ENCODE measurements at regions not wholly inside any gene's neighbourhood (a gene's known extent, or its start where the extent isn't known, plus 50 kb on each side); places are given as distances from the start of the nearest gene placed in this dataset.
A peak's percentile ranks its signal among the peaks of the same experiment; 100 is the strongest.

GRCh38 chr1:229710746-229711145 is 84.7 kb downstream of the URB2 start:
- H3K4me1 ChIP-seq (ENCODE audit: insufficient read depth) = no peaks in the 10 kb centered on the region
- in situ Hi-C loops (cut with MboI) = no loop called here
- no peaks in the 10 kb centered on the region for H3F3A ChIP-seq (ENCODE audit: insufficient read depth)
- H3K4me3 ChIP-seq = no peak overlapping the region
- peak overlapping the region; percentile 41; the same call in 1 of the 2 replicates for H2AFZ ChIP-seq
- H3K36me3 ChIP-seq (ENCODE audit: low read depth) = no peaks in the 10 kb centered on the region
- H3K4me2 ChIP-seq (ENCODE audit: unreplicated experiment) = no peak overlapping the region
- no peak overlapping the region for H3K27ac ChIP-seq
- DNase-seq = peak; percentile 13
- no peaks in the 10 kb centered on the region for H3K79me2 ChIP-seq (ENCODE audit: insufficient read depth)
- no peaks in the 10 kb centered on the region for H4K20me1 ChIP-seq (ENCODE audit: insufficient read depth)
- H3K9me3 ChIP-seq (ENCODE audit: low read depth) = no peaks in the 10 kb centered on the region
- H3K9me2 ChIP-seq (ENCODE audit: insufficient read depth) = no peaks in the 10 kb centered on the region
- no peak overlapping the region for H3K9ac ChIP-seq
- TF ChIP-seq EZH2phosphoT487 (IDR thresholded peaks at IDR 0.05; ENCODE audit: insufficient read depth, low read depth) (no peak), EZH2 (IDR thresholded peaks at IDR 0.05; ENCODE audit: insufficient read depth, poor library complexity, severe bottlenecking) (no peak)
- H3K27me3 ChIP-seq (replicated peaks; ENCODE audit: insufficient read depth) = no peaks in the 10 kb centered on the region

DNA sequence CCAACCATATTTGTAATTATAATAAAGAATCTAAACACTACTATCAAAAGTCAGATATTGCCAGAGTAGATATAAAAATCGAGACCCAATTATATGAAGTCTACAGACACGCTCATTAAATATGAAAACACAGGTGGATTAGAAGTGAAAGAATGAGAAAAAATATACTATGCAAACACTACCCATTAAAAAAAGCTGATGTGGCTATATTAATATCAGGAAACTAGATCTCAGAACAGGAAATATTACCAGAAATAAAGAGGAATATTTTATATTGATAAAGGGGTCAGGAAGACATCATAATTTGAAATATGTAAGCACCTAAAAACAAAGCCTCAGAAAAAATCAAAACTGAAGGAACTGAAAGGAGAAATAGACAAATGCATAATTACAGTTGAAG is 88.3 kb downstream of the URB2 start:
- Histone ChIP-seq H3K9me3 (ENCODE audit: low read depth) (no peaks in the 10 kb centered on the region), H3K4me1 (ENCODE audit: insufficient read depth) (no peaks in the 10 kb centered on the region), H3K79me2 (ENCODE audit: insufficient read depth) (no peaks in the 10 kb centered on the region), H3K4me2 (ENCODE audit: unreplicated experiment) (no peak overlapping the region), H3F3A (ENCODE audit: insufficient read depth) (no peaks in the 10 kb centered on the region), H3K9me2 (ENCODE audit: insufficient read depth) (no peaks in the 10 kb centered on the region), H3K27ac (no peak overlapping the region), H3K36me3 (ENCODE audit: low read depth) (no peaks in the 10 kb centered on the region), H2AFZ (no peak overlapping the region), H3K9ac (no peak overlapping the region), H3K4me3 (no peak overlapping the region), H4K20me1 (ENCODE audit: insufficient read depth) (no peaks in the 10 kb centered on the region), H3K27me3 (replicated peaks; ENCODE audit: insufficient read depth) (no peaks in the 10 kb centered on the region)
- WGBS, 2 experiments (ENCODE audit: low coverage in 1 of 2, low lambda C conversion rate in 2 of 2, missing lambda C conversion rate in 2 of 2) = 79 to 85% methylated on average over 2 of the region's 2 CpGs
- TF ChIP-seq EZH2phosphoT487 (IDR thresholded peaks at IDR 0.05; ENCODE audit: insufficient read depth, low read depth) = no peak
- TF ChIP-seq EZH2 (IDR thresholded peaks at IDR 0.05; ENCODE audit: insufficient read depth, poor library complexity, severe bottlenecking) = no peak
- no peak for DNase-seq
- in situ Hi-C loops (cut with MboI) = no loop called here

DNA sequence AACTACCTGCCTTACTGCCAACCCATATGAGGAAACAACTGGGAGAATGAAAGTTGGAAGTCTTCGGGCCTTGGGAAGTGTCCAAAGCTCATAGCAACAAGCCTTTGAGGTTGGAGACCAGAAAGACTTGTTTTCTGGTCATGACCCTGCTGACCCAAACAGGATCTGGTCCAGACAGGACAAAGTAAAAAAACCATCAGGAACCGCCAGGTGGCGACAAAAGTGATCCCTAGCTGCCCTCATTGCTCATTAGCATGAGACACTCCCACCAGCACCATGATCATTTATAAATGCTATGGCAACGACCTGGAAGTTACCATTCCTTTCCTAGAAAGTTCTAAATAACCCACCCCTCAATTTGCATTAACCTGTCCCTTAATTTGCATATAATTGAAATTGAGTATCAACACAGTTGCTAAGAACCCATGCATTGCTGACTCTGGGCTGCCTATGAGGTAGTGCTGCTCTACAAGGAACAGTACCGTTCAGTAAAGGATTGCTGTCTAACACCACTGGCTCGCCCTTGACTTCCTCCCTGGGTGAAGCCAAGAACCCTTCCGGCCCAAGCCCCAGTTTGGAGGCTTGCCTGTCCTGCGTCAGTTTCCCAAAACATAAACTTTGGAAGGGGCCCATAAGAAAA is 89.0 kb downstream of the URB2 start:
- in situ Hi-C loops (cut with MboI) = no loop called here
- no peak overlapping the region for H3K27ac ChIP-seq
- peak; percentile 35 for DNase-seq

DNA sequence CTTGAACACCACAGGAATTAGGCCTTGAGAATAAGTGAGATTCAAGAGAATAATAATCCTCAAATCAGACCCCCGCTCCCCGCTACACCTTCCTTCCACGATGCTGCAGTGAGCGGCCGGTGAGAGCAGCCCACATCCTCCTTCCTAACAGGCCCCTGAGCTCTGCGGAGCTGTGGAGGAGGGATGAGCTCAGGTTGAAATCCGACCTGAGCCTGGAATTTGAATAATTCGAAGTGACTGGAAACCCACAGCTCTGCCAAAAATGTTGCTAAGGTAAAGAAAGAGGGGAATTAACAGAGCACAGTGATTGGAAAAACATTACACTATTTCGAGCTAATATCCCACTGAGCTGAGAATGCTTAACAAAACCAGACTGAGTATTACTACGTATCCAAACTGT is 90.0 kb downstream of the URB2 start:
- no peaks in the 10 kb centered on the region for H3K4me1 ChIP-seq (ENCODE audit: insufficient read depth)
- no peak overlapping the region for H3K4me3 ChIP-seq
- no peaks in the 10 kb centered on the region for H3F3A ChIP-seq (ENCODE audit: insufficient read depth)
- H4K20me1 ChIP-seq (ENCODE audit: insufficient read depth) = no peaks in the 10 kb centered on the region
- H2AFZ ChIP-seq = no peak overlapping the region
- no peak overlapping the region for H3K4me2 ChIP-seq (ENCODE audit: unreplicated experiment)
- H3K36me3 ChIP-seq (ENCODE audit: low read depth) = no peaks in the 10 kb centered on the region
- in situ Hi-C loops (cut with MboI) = no loop called here
- no peaks in the 10 kb centered on the region for H3K9me2 ChIP-seq (ENCODE audit: insufficient read depth)
- DNase-seq = no peak
- H3K27ac ChIP-seq = no peak overlapping the region
- no peak for TF ChIP-seq EZH2 (IDR thresholded peaks at IDR 0.05; ENCODE audit: insufficient read depth, poor library complexity, severe bottlenecking)
- no peak for TF ChIP-seq EZH2phosphoT487 (IDR thresholded peaks at IDR 0.05; ENCODE audit: insufficient read depth, low read depth)
- H3K79me2 ChIP-seq (ENCODE audit: insufficient read depth) = no peaks in the 10 kb centered on the region
- H3K27me3 ChIP-seq (replicated peaks; ENCODE audit: insufficient read depth) = no peaks in the 10 kb centered on the region
- no peaks in the 10 kb centered on the region for H3K9me3 ChIP-seq (ENCODE audit: low read depth)
- H3K9ac ChIP-seq = no peak overlapping the region
- 69 to 72% methylated on average over 10 of the region's 10 CpGs for WGBS, 2 experiments (ENCODE audit: low coverage in 1 of 2, low lambda C conversion rate in 2 of 2, missing lambda C conversion rate in 2 of 2)

More for the DNA sequence above, 89.0 kb downstream of the URB2 start:
- no peaks in the 10 kb centered on the region for H3F3A ChIP-seq (ENCODE audit: insufficient read depth)
- no peaks in the 10 kb centered on the region for H3K27me3 ChIP-seq (replicated peaks; ENCODE audit: insufficient read depth)
- no peak overlapping the region for H3K9ac ChIP-seq
- H3K36me3 ChIP-seq (ENCODE audit: low read depth) = no peaks in the 10 kb centered on the region
- no peaks in the 10 kb centered on the region for H3K79me2 ChIP-seq (ENCODE audit: insufficient read depth)
- no peaks in the 10 kb centered on the region for H3K9me2 ChIP-seq (ENCODE audit: insufficient read depth)
- no peaks in the 10 kb centered on the region for H3K4me1 ChIP-seq (ENCODE audit: insufficient read depth)
- no peaks in the 10 kb centered on the region for H3K9me3 ChIP-seq (ENCODE audit: low read depth)
- H4K20me1 ChIP-seq (ENCODE audit: insufficient read depth) = no peaks in the 10 kb centered on the region
- no peak overlapping the region for H3K4me3 ChIP-seq
- 49 to 55% methylated on average over 8 of the region's 8 CpGs for WGBS, 2 experiments (ENCODE audit: low coverage in 1 of 2, low lambda C conversion rate in 2 of 2, missing lambda C conversion rate in 2 of 2)
- TF ChIP-seq EZH2 (IDR thresholded peaks at IDR 0.05; ENCODE audit: insufficient read depth, poor library complexity, severe bottlenecking) (no peak), EZH2phosphoT487 (IDR thresholded peaks at IDR 0.05; ENCODE audit: insufficient read depth, low read depth) (no peak)
- H3K4me2 ChIP-seq (ENCODE audit: unreplicated experiment) = no peak overlapping the region
- H2AFZ ChIP-seq = no peak overlapping the region

GRCh38 chr1:229716704-229717103 is 90.7 kb downstream of the URB2 start:
- H3F3A ChIP-seq (ENCODE audit: insufficient read depth) = no peaks in the 10 kb centered on the region
- no peaks in the 10 kb centered on the region for H3K4me1 ChIP-seq (ENCODE audit: insufficient read depth)
- H3K9me2 ChIP-seq (ENCODE audit: insufficient read depth) = no peaks in the 10 kb centered on the region
- H3K27ac ChIP-seq = no peak overlapping the region
- no peak overlapping the region for H3K4me3 ChIP-seq
- no peak overlapping the region for H3K4me2 ChIP-seq (ENCODE audit: unreplicated experiment)
- TF ChIP-seq EZH2 (IDR thresholded peaks at IDR 0.05; ENCODE audit: insufficient read depth, poor library complexity, severe bottlenecking) = no peak
- no peak for TF ChIP-seq EZH2phosphoT487 (IDR thresholded peaks at IDR 0.05; ENCODE audit: insufficient read depth, low read depth)
- H3K9me3 ChIP-seq (ENCODE audit: low read depth) = no peaks in the 10 kb centered on the region
- H3K9ac ChIP-seq = no peak overlapping the region
- no peak for DNase-seq
- H4K20me1 ChIP-seq (ENCODE audit: insufficient read depth) = no peaks in the 10 kb centered on the region
- no peaks in the 10 kb centered on the region for H3K79me2 ChIP-seq (ENCODE audit: insufficient read depth)
- WGBS, 2 experiments (ENCODE audit: low coverage in 1 of 2, low lambda C conversion rate in 2 of 2, missing lambda C conversion rate in 2 of 2) = 74 to 85% methylated on average over 7 of the region's 7 CpGs
- no peaks in the 10 kb centered on the region for H3K36me3 ChIP-seq (ENCODE audit: low read depth)
- in situ Hi-C loops (cut with MboI) = no loop called here
- no peak overlapping the region for H2AFZ ChIP-seq
- no peaks in the 10 kb centered on the region for H3K27me3 ChIP-seq (replicated peaks; ENCODE audit: insufficient read depth)

Data from GM23248 (cell line).